ENCODE measurements at regions not wholly inside any gene's neighbourhood (a gene's known extent, or its start where the extent isn't known, plus 50 kb on each side); places are given as distances from the start of the nearest gene placed in this dataset.

DNA sequence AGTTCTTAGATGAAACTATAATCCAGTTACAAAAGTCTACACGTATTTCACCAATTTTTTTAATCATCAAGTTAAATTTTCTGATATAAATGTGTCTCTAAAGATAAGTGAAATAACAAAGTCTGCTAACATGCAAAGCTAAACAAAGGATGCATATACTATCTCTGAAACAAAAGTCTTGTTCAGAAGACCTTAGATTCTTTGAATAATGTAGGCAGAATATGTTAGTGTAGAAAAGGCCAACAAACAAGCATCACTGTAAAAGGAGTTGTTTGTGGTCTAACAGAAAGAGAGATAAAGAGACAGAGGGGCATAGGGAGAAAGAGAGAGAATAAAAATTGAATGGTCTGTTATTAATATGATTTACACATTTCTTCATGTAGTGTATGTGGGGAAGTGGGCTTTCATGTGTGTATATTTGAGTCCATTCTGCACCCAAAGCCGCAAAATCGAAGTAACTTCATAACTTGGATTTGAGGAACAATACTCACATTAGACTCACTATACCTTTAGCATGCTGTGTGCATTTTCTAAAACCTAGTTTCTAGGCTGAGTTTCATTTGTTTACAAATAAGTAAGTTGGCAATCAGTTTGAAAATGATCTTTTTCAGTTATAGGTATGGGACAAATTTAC is 734.8 kb upstream of the REG3G start:
- ATAC-seq: no peak
- Histone ChIP-seq H3K4me3 (replicated peaks in 1 of 3; ENCODE audit: insufficient read depth in 1 of 3, low read depth in 2 of 3, low read length in 3 of 3) (no peak overlapping the region), H3K36me3 (replicated peaks in 1 of 2; ENCODE audit: control insufficient read depth in 1 of 2, insufficient read depth in 2 of 2, low read length in 2 of 2) (no peaks in the 10 kb centered on the region), H3K27me3 (ENCODE audit: control insufficient read depth in 1 of 2, insufficient read depth in 2 of 2, low read length in 2 of 2) (no peaks in the 10 kb centered on the region), H3K4me2 (ENCODE audit: low read depth, low read length) (no peak overlapping the region), H3K4me1 (ENCODE audit: insufficient read depth, low read length) (no peaks in the 10 kb centered on the region), H2AFZ (ENCODE audit: low read length) (no peak overlapping the region), H3K79me2 (ENCODE audit: insufficient read depth, low read length) (no peaks in the 10 kb centered on the region), H4K20me1 (ENCODE audit: insufficient read depth, low read length) (no peaks in the 10 kb centered on the region), H3K27ac (ENCODE audit: extremely low read length, insufficient read depth, low read length) (no peak overlapping the region), H3K9me3 (ENCODE audit: low read length) (no peaks in the 10 kb centered on the region), H3K9ac (ENCODE audit: insufficient read depth, low read depth, low read length) (no peak overlapping the region)
- no TSS peak for BruUV-seq (replicated peaks)
- CTCF ChIA-PET (ENCODE audit: low intra/inter-chr PET ratio, low total read pairs): no interaction called here
- no peak for DNase-seq (ENCODE audit: low spot score)
- in situ Hi-C loops (cut with HindIII; ENCODE audit: extremely low pct_ligation_motif_present, low pct_unique_long_range_greater_than_20kb) (no loop called here), intact Hi-C loops (cut with micrococcal nuclease; ENCODE audit: unreplicated experiment) (no loop called here)
- no peak for FAIRE-seq
- TF ChIP-seq, protein P1, sequence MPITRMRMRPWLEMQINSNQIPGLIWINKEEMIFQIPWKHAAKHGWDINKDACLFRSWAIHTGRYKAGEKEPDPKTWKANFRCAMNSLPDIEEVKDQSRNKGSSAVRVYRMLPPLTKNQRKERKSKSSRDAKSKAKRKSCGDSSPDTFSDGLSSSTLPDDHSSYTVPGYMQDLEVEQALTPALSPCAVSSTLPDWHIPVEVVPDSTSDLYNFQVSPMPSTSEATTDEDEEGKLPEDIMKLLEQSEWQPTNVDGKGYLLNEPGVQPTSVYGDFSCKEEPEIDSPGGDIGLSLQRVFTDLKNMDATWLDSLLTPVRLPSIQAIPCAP (CRISPR knock-in tag; IDR thresholded peaks at IDR 0.05; ENCODE audit: low read depth): no peak
- TF ChIP-seq, protein P2, sequence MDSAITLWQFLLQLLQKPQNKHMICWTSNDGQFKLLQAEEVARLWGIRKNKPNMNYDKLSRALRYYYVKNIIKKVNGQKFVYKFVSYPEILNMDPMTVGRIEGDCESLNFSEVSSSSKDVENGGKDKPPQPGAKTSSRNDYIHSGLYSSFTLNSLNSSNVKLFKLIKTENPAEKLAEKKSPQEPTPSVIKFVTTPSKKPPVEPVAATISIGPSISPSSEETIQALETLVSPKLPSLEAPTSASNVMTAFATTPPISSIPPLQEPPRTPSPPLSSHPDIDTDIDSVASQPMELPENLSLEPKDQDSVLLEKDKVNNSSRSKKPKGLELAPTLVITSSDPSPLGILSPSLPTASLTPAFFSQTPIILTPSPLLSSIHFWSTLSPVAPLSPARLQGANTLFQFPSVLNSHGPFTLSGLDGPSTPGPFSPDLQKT (CRISPR knock-in tag; IDR thresholded peaks at IDR 0.05; ENCODE audit: borderline replicate concordance): no peak
- TF ChIP-seq SMARCC2 (IDR thresholded peaks at IDR 0.05): no peak
- TF ChIP-seq SPEN (CRISPR knock-in tag; IDR thresholded peaks at IDR 0.05; ENCODE audit: low read depth): no peak
- TF ChIP-seq TAF15 (IDR thresholded peaks at IDR 0.05; ENCODE audit: low read depth, low read length, poor library complexity, severe bottlenecking): no peak
- TF ChIP-seq ZNF235 (CRISPR knock-in tag; IDR thresholded peaks at IDR 0.05; ENCODE audit: borderline replicate concordance): no peak
- TF ChIP-seq IKZF4 (CRISPR knock-in tag; IDR thresholded peaks at IDR 0.05; ENCODE audit: borderline replicate concordance, low read depth, not compliant biosample characterization): no peak
- TF ChIP-seq, protein P3, sequence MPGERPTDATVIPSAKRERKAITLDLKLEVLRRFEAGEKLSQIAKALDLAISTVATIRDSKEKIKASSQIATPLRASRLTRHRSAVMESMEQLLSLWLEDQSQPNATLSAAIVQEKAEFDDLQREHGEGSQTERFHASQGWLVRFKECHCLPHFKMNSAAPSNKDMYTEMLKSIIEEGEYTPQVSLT (CRISPR knock-in tag; IDR thresholded peaks at IDR 0.05; ENCODE audit: borderline replicate concordance, low read depth): no peak
- TF ChIP-seq, protein P4, sequence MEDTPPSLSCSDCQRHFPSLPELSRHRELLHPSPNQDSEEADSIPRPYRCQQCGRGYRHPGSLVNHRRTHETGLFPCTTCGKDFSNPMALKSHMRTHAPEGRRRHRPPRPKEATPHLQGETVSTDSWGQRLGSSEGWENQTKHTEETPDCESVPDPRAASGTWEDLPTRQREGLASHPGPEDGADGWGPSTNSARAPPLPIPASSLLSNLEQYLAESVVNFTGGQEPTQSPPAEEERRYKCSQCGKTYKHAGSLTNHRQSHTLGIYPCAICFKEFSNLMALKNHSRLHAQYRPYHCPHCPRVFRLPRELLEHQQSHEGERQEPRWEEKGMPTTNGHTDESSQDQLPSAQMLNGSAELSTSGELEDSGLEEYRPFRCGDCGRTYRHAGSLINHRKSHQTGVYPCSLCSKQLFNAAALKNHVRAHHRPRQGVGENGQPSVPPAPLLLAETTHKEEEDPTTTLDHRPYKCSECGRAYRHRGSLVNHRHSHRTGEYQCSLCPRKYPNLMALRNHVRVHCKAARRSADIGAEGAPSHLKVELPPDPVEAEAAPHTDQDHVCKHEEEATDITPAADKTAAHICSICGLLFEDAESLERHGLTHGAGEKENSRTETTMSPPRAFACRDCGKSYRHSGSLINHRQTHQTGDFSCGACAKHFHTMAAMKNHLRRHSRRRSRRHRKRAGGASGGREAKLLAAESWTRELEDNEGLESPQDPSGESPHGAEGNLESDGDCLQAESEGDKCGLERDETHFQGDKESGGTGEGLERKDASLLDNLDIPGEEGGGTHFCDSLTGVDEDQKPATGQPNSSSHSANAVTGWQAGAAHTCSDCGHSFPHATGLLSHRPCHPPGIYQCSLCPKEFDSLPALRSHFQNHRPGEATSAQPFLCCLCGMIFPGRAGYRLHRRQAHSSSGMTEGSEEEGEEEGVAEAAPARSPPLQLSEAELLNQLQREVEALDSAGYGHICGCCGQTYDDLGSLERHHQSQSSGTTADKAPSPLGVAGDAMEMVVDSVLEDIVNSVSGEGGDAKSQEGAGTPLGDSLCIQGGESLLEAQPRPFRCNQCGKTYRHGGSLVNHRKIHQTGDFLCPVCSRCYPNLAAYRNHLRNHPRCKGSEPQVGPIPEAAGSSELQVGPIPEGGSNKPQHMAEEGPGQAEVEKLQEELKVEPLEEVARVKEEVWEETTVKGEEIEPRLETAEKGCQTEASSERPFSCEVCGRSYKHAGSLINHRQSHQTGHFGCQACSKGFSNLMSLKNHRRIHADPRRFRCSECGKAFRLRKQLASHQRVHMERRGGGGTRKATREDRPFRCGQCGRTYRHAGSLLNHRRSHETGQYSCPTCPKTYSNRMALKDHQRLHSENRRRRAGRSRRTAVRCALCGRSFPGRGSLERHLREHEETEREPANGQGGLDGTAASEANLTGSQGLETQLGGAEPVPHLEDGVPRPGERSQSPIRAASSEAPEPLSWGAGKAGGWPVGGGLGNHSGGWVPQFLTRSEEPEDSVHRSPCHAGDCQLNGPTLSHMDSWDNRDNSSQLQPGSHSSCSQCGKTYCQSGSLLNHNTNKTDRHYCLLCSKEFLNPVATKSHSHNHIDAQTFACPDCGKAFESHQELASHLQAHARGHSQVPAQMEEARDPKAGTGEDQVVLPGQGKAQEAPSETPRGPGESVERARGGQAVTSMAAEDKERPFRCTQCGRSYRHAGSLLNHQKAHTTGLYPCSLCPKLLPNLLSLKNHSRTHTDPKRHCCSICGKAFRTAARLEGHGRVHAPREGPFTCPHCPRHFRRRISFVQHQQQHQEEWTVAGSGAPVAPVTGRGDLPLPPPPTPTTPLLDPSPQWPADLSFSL (CRISPR knock-in tag; IDR thresholded peaks at IDR 0.05): no peak
- no peak for TF ChIP-seq ZNF713 (CRISPR knock-in tag; IDR thresholded peaks at IDR 0.05)
- TF ChIP-seq KDM5B (CRISPR knock-in tag; IDR thresholded peaks at IDR 0.05; ENCODE audit: borderline replicate concordance): no peak
- no peak for TF ChIP-seq ZNF20 (CRISPR knock-in tag; IDR thresholded peaks at IDR 0.05)
- no peak for TF ChIP-seq ZNF709 (CRISPR knock-in tag; IDR thresholded peaks at IDR 0.05)
- no peak for TF ChIP-seq SOX13 (IDR thresholded peaks at IDR 0.05)
- TF ChIP-seq SOX13 (CRISPR knock-in tag; conservative IDR thresholded peaks at IDR 0.05 in 1 of 2, IDR thresholded peaks at IDR 0.05 in 1 of 2): no peak
- WGBS (ENCODE audit: low lambda C conversion rate): 95% methylated on average over 3 of the region's 3 CpGs
- POLR2A ChIA-PET: no interaction called here

Measured in HepG2 (cell line).